ENCODE measurements at regions not wholly inside any gene's neighbourhood (a gene's known extent, or its start where the extent isn't known, plus 50 kb on each side); places are given as distances from the start of the nearest gene placed in this dataset.

- TF ChIP-seq FOXM1 (IDR thresholded peaks at IDR 0.05; ENCODE audit: borderline replicate concordance, low read depth) (no peak), YY1 (IDR thresholded peaks at IDR 0.05; ENCODE audit: low read depth) (no peak), MAX (IDR thresholded peaks at IDR 0.05) (no peak), CEBPB (IDR thresholded peaks at IDR 0.05) (no peak), REST (IDR thresholded peaks at IDR 0.05; ENCODE audit: low read depth) (no peak)
Measured at GRCh38 chr5:125181159-125181558, 434.7 kb upstream of the ZNF608 start.
